OCI-LY3 (cell line): ENCODE measurements at regions not wholly inside any gene's neighbourhood (a gene's known extent, or its start where the extent isn't known, plus 50 kb on each side); places are given as distances from the start of the nearest gene placed in this dataset.

Experiments
- CTCF ChIP-seq: fragments of 200-600, 300-600 bp; sonication (generic); IDR thresholded peaks from 2 replicates; pipeline ENCODE4 v1.5.1; 2014; ENCODE audit warnings: antibody characterized with exemption, low read length, low read depth
- EZH2phosphoT487 ChIP-seq: fragments of 200-600 bp; shearing (Covaris generic); IDR thresholded peaks from 2 replicates; pipeline ENCODE4 v1.6.1; 2018; ENCODE audit warnings: antibody characterized with exemption, mixed run types, low read depth

- TF ChIP-seq CTCF (no peak), EZH2phosphoT487 (no peak)
Observed at GRCh38 chr2:204191574-204191973, 255.0 kb downstream of the ICOS start.
